CD4-positive, alpha-beta T cell (primary cell): ENCODE measurements at regions not wholly inside any gene's neighbourhood (a gene's known extent, or its start where the extent isn't known, plus 50 kb on each side); places are given as distances from the start of the nearest gene placed in this dataset.

Source experiments
- ATAC-seq: fragments of 200-7000 bp; cut with Tn5 transposase; one replicate; pipeline ENCODE4 v1.10.0; 2022; ENCODE audit warnings: mild to moderate bottlenecking; ENCODE audit not compliant: poor library complexity
- CTCF ChIA-PET: fragments of 350-600 bp; sonication (Branson Sonifier 250); formaldehyde crosslinking; loops from one replicate; lab custom pipeline; 2021; ENCODE audit warnings: antibody characterized with exemption, inconsistent platforms; lab: Charles Lee
- POLR2A ChIA-PET: fragments of 350-600 bp; sonication (Branson Sonifier 250); formaldehyde crosslinking; loops from one replicate; lab custom pipeline; 2021; ENCODE audit warnings: antibody characterized with exemption, inconsistent platforms; lab: Charles Lee
- DNase-seq, 14 experiments: peaks; one replicate each; pipeline ENCODE4 v3.0.0-alpha.2; 2013 to 2020; ENCODE audit warnings: mixed read lengths in 2 of 14
- H3K27ac ChIP-seq, 2 donors: one replicate each; pipeline versions ENCODE4 v1.5.1 to v1.7.0; 2013; ENCODE audit warnings: low read length in 2 of 2, low read depth in 1 of 2, mild to moderate bottlenecking in 1 of 2
- H3K27me3 ChIP-seq, 2 experiments: 1 replicate in 1 of 2; 2 replicates in 1 of 2; pipeline versions ENCODE4 v1.6.1 to v1.7.0; 2013; ENCODE audit warnings: low read length in 2 of 2, control low read depth in 1 of 2, mild to moderate bottlenecking in 1 of 2, moderate library complexity in 1 of 2; ENCODE audit not compliant: insufficient read depth in 2 of 2, control insufficient read depth in 1 of 2
- H3K36me3 ChIP-seq: one replicate; pipeline ENCODE4 v1.6.1; 2013; ENCODE audit warnings: low read length, control low read depth; ENCODE audit not compliant: insufficient read depth
- H3K4me1 ChIP-seq: one replicate; pipeline ENCODE4 v1.6.1; 2013; ENCODE audit warnings: low read length, control low read depth; ENCODE audit not compliant: insufficient read depth
- H3K4me3 ChIP-seq: one replicate; pipeline ENCODE4 v1.5.1; 2013; ENCODE audit warnings: mild to moderate bottlenecking, low read length, moderate library complexity
- H3K9me3 ChIP-seq, 2 experiments: 1 replicate in 1 of 2; 2 replicates in 1 of 2; pipeline versions ENCODE4 v1.6.1 to v1.7.0; 2013; ENCODE audit warnings: low read length in 2 of 2, mild to moderate bottlenecking in 2 of 2, control low read depth in 1 of 2, moderate library complexity in 1 of 2; ENCODE audit not compliant: control insufficient read depth in 1 of 2, insufficient read depth in 1 of 2
- H3K27ac Mint-ChIP-seq: one replicate; pipeline ENCODE4 v1.8.0; 2020; ENCODE audit warnings: mixed read lengths
- H3K27me3 Mint-ChIP-seq: one replicate; pipeline ENCODE4 v1.8.0; 2021; ENCODE audit warnings: mixed read lengths
- H3K36me3 Mint-ChIP-seq: one replicate; pipeline ENCODE4 v1.8.0; 2021; ENCODE audit warnings: low read depth, mixed read lengths
- H3K4me1 Mint-ChIP-seq: one replicate; pipeline ENCODE4 v1.8.0; 2021; ENCODE audit warnings: low read depth, mixed read lengths
- H3K4me3 Mint-ChIP-seq: one replicate; pipeline ENCODE4 v1.8.0; 2020; ENCODE audit warnings: mild to moderate bottlenecking, mixed read lengths
- H3K9me3 Mint-ChIP-seq: one replicate; pipeline ENCODE4 v1.8.0; 2020; ENCODE audit warnings: mixed read lengths
- CTCF ChIP-seq: fragments of 200-600 bp; IDR thresholded peaks from one replicate; pipeline ENCODE4 v1.8.0; 2022; ENCODE audit warnings: antibody characterized with exemption, mild to moderate bottlenecking
- intact Hi-C, 2 experiments: fragments of 100-400 bp; cut with DNase I in 1 of 2; cut with micrococcal nuclease in 1 of 2; formaldehyde crosslinking; loops; one replicate each; pipeline versions ENCODE4 v1.15.1 to v1.9.0; 2023 to 2025; cut with DNase I, micrococcal nuclease

GRCh38 chr17:45690625-45691275, 93.4 kb upstream of the CRHR1 start:
- Histone ChIP-seq H3K4me3 (no peak overlapping the region), H3K27me3 (peaks cover 16 to 40% of the 10 kb centered on the region in 2 experiments), H3K36me3 (no peaks in the 10 kb centered on the region), H3K27ac (no peak overlapping the region), H3K4me1 (no peaks in the 10 kb centered on the region), H3K9me3 (no peaks in the 10 kb centered on the region)
- CTCF ChIA-PET = no interaction called here
- TF ChIP-seq CTCF = no peak
- Mint-ChIP-seq H3K36me3 (no peaks in the 10 kb centered on the region), H3K9me3 (no peaks in the 10 kb centered on the region), H3K27ac (no peak overlapping the region), H3K4me3 (no peak overlapping the region), H3K4me1 (no peaks in the 10 kb centered on the region), H3K27me3 (peaks cover 55% of the 10 kb centered on the region)
- intact Hi-C loops = no loop called here
- DNase-seq (no peak), ATAC-seq (no peak)
- POLR2A ChIA-PET = no interaction called here

- Histone ChIP-seq H3K27me3 (peaks cover 20 to 46% of the 10 kb centered on the region in 2 experiments), H3K36me3 (no peaks in the 10 kb centered on the region), H3K9me3 (no peaks in the 10 kb centered on the region), H3K4me1 (no peaks in the 10 kb centered on the region), H3K4me3 (no peak overlapping the region), H3K27ac (no peak overlapping the region)
- no peak for DNase-seq
- Mint-ChIP-seq H3K4me3 (no peak overlapping the region), H3K27ac (no peak overlapping the region), H3K27me3 (peaks cover 56% of the 10 kb centered on the region), H3K4me1 (no peaks in the 10 kb centered on the region), H3K9me3 (no peaks in the 10 kb centered on the region), H3K36me3 (no peaks in the 10 kb centered on the region)
- intact Hi-C loops = no loop called here
- no peak for TF ChIP-seq CTCF
- ChIA-PET POLR2A (no interaction called here), CTCF (no interaction called here)
- ATAC-seq = no peak
Observed at GRCh38 chr17:45692661-45693060, 91.5 kb upstream of the CRHR1 start.

GRCh38 chr17:45693792-45694191, 90.3 kb upstream of the CRHR1 start:
- no peaks in the 10 kb centered on the region for H3K4me1 Mint-ChIP-seq
- Histone ChIP-seq H3K9me3 (no peaks in the 10 kb centered on the region), H3K4me3 (no peak overlapping the region), H3K36me3 (no peaks in the 10 kb centered on the region), H3K4me1 (no peaks in the 10 kb centered on the region), H3K27me3 (peaks cover 28 to 46% of the 10 kb centered on the region in 2 experiments), H3K27ac (no peak overlapping the region)
- H3K27ac Mint-ChIP-seq = no peak overlapping the region
- ChIA-PET POLR2A (no interaction called here), CTCF (no interaction called here)
- ATAC-seq (no peak), DNase-seq (no peak)
- TF ChIP-seq CTCF = no peak
- no peaks in the 10 kb centered on the region for H3K36me3 Mint-ChIP-seq
- H3K27me3 Mint-ChIP-seq = peaks cover 65% of the 10 kb centered on the region
- H3K9me3 Mint-ChIP-seq = no peaks in the 10 kb centered on the region
- H3K4me3 Mint-ChIP-seq = no peak overlapping the region
- intact Hi-C loops = no loop called here
